Endothelial cell of hepatic sinusoid (primary cell): ENCODE measurements at regions not wholly inside any gene's neighbourhood (a gene's known extent, or its start where the extent isn't known, plus 50 kb on each side); places are given as distances from the start of the nearest gene placed in this dataset.

ENCODE experiments used
- in situ Hi-C: cut with HindIII; loops from 2 replicates; pipeline ENCODE4 v1.10.0; 2017; ENCODE audit warnings: low sequenced_read_pairs

GRCh38 chr6:62480544-62480943 is 194.5 kb upstream of the KHDRBS2 start:
- in situ Hi-C loops: no loop called here

GRCh38 chr6:62479697-62480220 is 193.7 kb upstream of the KHDRBS2 start:
- in situ Hi-C loops: no loop called here

GRCh38 chr6:62474793-62475192 is 188.8 kb upstream of the KHDRBS2 start:
- in situ Hi-C loops: no loop called here

- in situ Hi-C loops: no loop called here
Measured at GRCh38 chr6:62466607-62467006, 180.6 kb upstream of the KHDRBS2 start.

GRCh38 chr6:62465206-62465605 is 179.2 kb upstream of the KHDRBS2 start:
- in situ Hi-C loops: no loop called here

- in situ Hi-C loops: no loop called here
Measured at GRCh38 chr6:62452586-62452985, 166.6 kb upstream of the KHDRBS2 start.

GRCh38 chr6:62446647-62447316 is 160.8 kb upstream of the KHDRBS2 start:
- in situ Hi-C loops: no loop called here

- in situ Hi-C loops: no loop called here
Measured at GRCh38 chr6:62445521-62445920, 159.5 kb upstream of the KHDRBS2 start.

GRCh38 chr6:62441182-62441581 is 155.2 kb upstream of the KHDRBS2 start:
- in situ Hi-C loops: no loop called here

- in situ Hi-C loops: no loop called here
Measured at GRCh38 chr6:62429781-62430180, 143.8 kb upstream of the KHDRBS2 start.

- in situ Hi-C loops: no loop called here
Measured at GRCh38 chr6:62400521-62401259, 114.7 kb upstream of the KHDRBS2 start.

- in situ Hi-C loops: no loop called here
Measured at GRCh38 chr6:62393608-62394007, 107.6 kb upstream of the KHDRBS2 start.

GRCh38 chr6:62392291-62392690 is 106.3 kb upstream of the KHDRBS2 start:
- in situ Hi-C loops: no loop called here

- in situ Hi-C loops: no loop called here
Measured at GRCh38 chr6:62391358-62391757, 105.3 kb upstream of the KHDRBS2 start.

GRCh38 chr6:62390401-62390800 is 104.4 kb upstream of the KHDRBS2 start:
- in situ Hi-C loops: no loop called here

GRCh38 chr6:62371453-62372210 is 85.6 kb upstream of the KHDRBS2 start:
- in situ Hi-C loops: no loop called here

GRCh38 chr6:62367601-62368000 is 81.6 kb upstream of the KHDRBS2 start:
- in situ Hi-C loops: no loop called here

GRCh38 chr6:62362097-62362496 is 76.1 kb upstream of the KHDRBS2 start:
- in situ Hi-C loops: no loop called here

GRCh38 chr6:62357835-62358234 is 71.8 kb upstream of the KHDRBS2 start:
- in situ Hi-C loops: no loop called here

- in situ Hi-C loops: no loop called here
Measured at GRCh38 chr6:62354261-62354660, 68.2 kb upstream of the KHDRBS2 start.

GRCh38 chr6:62345962-62346689 is 60.1 kb upstream of the KHDRBS2 start:
- in situ Hi-C loops: no loop called here
